Panc1 (cell line): ENCODE measurements at regions not wholly inside any gene's neighbourhood (a gene's known extent, or its start where the extent isn't known, plus 50 kb on each side); places are given as distances from the start of the nearest gene placed in this dataset.

Experiments used
- CTCF ChIP-seq: fragments of 450-650 bp; IDR thresholded peaks from 2 replicates; pipeline ENCODE4 v1.5.1; 2017; ENCODE audit warnings: mild to moderate bottlenecking
- POLR2AphosphoS5 ChIP-seq: IDR thresholded peaks from 2 replicates; pipeline ENCODE4 v1.6.1; 2012; ENCODE audit warnings: mild to moderate bottlenecking, low read depth, low read length, moderate library complexity
- SIN3A ChIP-seq: IDR thresholded peaks from 2 replicates; pipeline ENCODE4 v1.6.1; 2012; ENCODE audit warnings: low read depth, mild to moderate bottlenecking, low read length, moderate library complexity, borderline replicate concordance; ENCODE audit not compliant: insufficient read depth
- TCF7L2 ChIP-seq: IDR thresholded peaks from 2 replicates; pipeline ENCODE4 v1.6.1; 2011; ENCODE audit warnings: mild to moderate bottlenecking, low read depth, low read length, inconsistent platforms
- TF ChIP-seq, protein P1 (sequence below), 2 experiments: IDR thresholded peaks; 2 replicates each; pipeline ENCODE4 v1.6.1; 2011 to 2012; ENCODE audit warnings: low read depth in 2 of 2, control low read depth in 1 of 2, low read length in 1 of 2, mild to moderate bottlenecking in 1 of 2, moderate library complexity in 1 of 2; ENCODE audit not compliant: insufficient read depth in 1 of 2

DNA sequence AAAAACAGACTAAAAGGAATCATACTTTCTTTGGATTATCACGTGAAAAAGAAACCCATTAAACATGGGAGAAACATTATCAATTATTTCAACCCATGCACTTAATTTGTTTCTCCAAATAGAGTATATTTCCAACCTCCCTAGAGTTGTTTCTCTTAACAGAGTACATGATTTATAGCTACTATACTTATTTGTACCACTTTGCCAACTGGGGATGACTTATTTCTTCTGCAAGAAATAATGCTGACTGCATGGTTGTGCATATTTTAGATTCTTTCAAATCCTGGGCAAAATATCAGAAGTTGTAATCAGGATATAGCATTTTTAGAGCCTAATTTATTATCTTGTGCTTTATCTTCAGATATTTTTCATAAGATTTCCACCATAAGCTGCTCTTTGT, 629.1 kb upstream of the EYS start:
- no peak for TF ChIP-seq CTCF
- no peak for TF ChIP-seq SIN3A
- TF ChIP-seq, protein P1, sequence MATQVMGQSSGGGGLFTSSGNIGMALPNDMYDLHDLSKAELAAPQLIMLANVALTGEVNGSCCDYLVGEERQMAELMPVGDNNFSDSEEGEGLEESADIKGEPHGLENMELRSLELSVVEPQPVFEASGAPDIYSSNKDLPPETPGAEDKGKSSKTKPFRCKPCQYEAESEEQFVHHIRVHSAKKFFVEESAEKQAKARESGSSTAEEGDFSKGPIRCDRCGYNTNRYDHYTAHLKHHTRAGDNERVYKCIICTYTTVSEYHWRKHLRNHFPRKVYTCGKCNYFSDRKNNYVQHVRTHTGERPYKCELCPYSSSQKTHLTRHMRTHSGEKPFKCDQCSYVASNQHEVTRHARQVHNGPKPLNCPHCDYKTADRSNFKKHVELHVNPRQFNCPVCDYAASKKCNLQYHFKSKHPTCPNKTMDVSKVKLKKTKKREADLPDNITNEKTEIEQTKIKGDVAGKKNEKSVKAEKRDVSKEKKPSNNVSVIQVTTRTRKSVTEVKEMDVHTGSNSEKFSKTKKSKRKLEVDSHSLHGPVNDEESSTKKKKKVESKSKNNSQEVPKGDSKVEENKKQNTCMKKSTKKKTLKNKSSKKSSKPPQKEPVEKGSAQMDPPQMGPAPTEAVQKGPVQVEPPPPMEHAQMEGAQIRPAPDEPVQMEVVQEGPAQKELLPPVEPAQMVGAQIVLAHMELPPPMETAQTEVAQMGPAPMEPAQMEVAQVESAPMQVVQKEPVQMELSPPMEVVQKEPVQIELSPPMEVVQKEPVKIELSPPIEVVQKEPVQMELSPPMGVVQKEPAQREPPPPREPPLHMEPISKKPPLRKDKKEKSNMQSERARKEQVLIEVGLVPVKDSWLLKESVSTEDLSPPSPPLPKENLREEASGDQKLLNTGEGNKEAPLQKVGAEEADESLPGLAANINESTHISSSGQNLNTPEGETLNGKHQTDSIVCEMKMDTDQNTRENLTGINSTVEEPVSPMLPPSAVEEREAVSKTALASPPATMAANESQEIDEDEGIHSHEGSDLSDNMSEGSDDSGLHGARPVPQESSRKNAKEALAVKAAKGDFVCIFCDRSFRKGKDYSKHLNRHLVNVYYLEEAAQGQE (IDR thresholded peaks at IDR 0.05; ENCODE audit: insufficient read depth in 1 of 2, low read depth in 2 of 2, low read length in 1 of 2), result no peak
- TF ChIP-seq TCF7L2, result no peak
- no peak for TF ChIP-seq POLR2AphosphoS5
